ENCODE measurements at regions not wholly inside any gene's neighbourhood (a gene's known extent, or its start where the extent isn't known, plus 50 kb on each side); places are given as distances from the start of the nearest gene placed in this dataset.
"Not testable (repeated sequence)": the region's sequence is repeated elsewhere in the genome, so short reads cannot be mapped to it uniquely, and the experiment has no call there.

DNA sequence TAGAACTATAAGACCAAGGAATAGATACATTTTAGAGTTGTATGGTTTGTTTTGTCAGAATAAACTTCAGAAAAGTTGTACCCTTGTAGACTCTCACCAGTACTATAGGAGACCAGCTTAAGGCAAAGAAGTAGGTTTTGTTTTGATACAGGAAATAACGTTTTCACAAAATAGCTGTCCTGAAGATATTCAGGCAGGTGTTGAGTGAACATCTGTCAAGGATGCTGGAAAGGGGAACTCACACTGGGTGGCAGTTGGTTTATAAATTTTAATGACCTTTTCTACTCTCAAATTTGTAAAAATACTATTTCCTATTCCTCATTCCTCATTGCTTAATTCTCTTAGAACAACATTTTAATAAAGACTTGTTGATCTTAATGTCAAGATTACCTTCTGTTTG, 174.0 kb upstream of the MAN1A1 start:
- DNase-seq: no peak

DNA sequence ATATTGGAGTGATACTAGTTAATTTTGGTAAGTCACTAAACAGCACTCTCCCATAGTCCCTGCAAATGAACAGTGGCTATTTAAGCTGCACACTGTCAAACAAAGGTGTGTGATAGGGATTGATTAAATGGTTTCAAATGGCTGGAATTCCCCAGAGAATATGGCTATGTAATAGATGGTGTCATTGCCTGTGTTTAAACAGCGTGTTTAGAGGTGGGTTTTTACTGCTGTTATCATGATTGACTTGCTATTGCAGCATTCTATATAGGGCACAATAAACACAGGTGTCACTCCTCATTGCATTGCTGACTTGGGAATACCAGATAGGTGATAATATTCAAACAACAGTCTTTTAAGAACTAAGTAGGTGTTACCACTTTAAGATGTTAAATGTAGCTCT, 171.7 kb upstream of the MAN1A1 start:
- no peak for DNase-seq

DNA sequence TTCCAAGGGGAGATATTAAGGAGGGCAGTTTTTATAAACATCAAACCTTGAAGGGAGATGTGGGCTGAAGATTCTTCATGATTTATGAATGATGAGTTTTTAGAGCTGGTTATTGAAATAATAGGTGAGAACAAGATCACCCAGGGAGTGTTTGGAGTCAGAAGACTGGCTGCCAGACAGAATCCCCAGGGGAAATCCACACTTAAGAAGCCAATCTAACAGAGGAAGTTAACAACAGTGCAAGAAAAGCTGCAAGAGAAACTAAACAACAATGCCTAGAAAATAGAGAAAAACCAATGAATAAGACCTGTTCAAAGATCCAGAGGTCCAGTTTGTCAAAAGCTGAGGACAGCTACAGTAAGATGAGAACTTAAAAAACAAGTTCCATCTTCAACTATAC, 167.9 kb upstream of the MAN1A1 start:
- DNase-seq: no peak

DNA sequence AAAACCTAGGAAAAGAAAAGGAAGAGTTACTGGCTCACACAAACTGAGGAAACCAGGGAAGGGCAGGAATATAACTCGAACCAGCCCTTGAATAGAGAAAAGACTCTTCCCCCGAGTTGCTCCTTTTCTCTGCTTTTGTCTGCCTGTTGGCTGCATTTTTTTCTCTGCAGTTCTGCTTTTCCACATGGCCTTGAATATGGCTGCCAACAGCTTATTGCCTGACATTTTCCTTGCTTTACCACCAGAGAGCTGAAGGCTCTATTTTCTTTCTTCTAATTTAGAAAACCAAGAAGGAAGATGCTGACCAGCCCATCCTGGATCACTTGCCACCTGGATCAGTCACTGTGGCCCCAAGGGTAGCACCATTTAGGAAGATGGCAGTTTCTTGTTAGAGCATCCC, 164.8 kb upstream of the MAN1A1 start:
- DNase-seq: no peak

DNA sequence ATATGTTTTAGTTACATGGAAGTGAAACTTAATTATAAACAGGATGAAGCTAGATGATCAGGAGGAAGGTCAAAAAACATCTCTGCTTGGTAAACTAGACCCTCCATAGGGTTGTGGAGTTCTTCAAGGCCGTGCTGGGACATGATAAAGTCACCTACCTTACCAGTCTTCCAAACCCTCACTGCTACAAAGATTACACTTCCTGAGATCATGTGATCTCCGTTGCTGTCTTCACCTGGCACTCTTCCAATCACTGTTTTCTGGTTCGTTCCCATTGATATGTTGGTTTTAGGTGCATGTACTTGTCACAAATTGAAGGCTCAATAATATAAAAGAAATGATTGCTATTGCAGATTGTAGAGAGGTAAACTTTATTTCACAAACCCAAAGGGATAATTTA, 161.5 kb upstream of the MAN1A1 start:
- peak; percentile 15 for DNase-seq

DNA sequence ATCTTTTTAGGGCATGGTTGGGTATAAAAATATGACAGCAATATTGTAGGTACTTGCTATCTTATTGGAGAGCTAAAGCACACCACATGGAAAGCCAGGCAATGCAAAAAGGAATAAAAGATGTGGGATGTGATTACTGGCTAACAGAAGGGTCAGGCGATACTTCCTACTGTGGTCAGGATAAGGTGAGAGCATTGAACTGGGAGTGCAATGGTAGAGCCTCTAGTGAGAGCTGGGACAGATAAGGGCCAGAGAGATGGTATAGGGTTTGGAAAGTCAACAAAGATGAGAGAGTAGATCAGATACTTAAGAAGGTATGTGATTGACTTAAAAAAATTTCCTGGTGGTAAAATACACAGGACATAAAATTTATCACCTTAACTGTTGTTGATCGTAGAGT, 160.7 kb upstream of the MAN1A1 start:
- DNase-seq: no peak

DNA sequence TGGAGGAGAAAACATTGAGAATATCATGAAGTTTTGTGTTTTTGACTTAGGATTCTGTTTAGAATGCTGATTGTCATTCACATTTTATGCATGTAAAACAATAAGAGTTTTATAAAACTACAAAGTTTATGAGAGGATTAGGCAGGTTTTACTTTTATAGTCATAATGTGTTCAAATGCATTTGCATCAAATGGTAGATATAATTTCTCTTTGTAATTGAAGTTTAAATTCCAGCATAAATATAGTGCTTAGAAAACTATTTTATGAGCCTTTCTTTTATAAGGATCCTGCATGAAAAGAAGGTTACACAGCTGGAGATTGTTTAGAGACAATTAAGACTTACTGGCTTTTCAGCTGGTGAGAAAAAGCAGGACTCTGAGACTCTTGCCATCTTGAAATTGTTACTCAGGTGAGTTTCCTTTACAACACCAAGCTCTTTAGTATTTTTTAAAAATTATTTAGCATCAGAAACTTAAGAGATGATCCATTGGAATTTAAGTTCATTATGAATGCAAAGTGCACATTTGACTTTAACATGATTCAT, 157.1 kb upstream of the MAN1A1 start:
- DNase-seq: no peak

DNA sequence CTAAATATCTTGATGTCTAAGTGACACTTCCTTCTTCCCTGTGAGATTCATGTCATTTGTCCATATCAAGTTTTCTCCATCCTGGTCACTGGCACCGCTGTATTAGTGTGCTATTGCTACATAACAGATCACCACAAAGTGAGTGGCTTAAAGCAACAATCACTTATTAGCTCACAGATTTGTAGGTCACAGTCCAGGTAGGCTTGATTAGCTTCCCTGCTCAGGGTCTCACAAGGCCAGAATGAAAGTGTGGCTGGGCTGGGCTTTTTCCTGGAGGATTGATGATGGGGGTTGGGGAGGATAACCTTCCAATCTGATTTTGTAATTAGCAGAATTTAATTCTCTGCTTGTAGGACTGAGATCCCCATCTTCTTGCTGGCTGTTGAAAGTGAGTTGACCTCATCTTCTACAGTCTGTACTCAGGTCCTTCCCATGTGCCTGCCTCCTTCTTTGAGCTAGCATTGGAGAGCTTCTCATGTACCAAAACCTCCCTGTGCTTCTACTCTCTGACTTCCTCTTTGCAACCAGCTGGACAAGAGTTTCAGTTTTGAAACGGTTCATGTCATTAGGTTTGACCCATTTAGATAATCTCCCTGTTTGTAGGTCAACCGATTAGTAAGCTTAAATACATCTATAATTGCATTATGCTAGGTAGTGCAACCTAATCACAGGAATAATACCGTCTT, 152.4 kb upstream of the MAN1A1 start:
- DNase-seq: no peak

DNA sequence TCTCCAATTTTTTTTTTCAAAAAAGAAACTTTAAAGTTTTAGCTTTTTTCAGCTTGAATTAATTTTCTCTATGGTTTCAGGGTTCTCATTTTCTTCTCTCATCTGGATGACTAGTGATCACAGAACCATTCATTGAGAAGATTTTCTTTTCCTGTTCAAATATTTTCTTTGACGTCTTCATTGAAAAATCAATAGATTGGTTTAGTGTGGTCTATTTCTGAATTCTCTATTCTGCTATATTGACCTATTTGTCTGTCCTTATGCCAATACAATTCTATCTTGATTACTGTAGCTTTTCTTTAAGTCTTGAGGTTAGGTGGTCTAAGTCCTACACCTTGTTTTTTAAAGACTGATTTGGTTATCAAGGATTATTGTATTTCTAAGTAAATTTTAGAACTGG, 150.2 kb upstream of the MAN1A1 start:
- no peak for DNase-seq

DNA sequence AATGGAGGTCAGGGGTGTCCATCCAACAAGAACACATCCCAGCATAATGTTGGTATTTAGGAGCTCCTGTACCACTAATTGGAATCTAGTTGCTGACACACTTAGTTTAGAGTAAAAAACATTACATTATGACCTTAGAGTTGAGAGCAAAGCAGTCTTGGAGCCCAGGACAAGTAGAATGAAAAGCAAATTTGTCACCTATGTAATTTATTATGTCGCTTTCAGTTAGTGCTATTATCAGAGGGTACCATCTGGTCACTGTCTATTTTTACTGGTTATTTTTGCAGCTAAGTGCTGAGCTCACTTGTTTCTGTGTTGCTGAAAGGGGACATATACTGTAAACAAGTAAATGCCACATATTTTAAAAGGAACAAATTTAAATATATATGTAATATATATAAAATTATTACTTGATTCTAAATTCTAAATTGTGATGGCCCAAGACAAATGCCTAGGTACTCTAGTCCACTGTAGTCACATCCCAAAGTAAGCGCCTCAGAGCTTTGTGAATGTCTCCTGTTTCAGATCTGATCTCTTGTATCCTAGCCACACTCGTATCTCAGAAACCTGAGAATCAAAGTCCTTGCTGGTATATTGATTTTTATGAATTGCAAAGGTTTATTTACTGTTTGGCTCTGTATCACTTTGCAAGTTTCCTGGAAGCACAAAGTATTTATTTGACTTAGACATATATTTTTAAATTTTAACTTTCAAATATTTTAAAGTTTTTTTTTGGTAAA, 148.6 kb upstream of the MAN1A1 start:
- DNase-seq: peak; percentile 12

DNA sequence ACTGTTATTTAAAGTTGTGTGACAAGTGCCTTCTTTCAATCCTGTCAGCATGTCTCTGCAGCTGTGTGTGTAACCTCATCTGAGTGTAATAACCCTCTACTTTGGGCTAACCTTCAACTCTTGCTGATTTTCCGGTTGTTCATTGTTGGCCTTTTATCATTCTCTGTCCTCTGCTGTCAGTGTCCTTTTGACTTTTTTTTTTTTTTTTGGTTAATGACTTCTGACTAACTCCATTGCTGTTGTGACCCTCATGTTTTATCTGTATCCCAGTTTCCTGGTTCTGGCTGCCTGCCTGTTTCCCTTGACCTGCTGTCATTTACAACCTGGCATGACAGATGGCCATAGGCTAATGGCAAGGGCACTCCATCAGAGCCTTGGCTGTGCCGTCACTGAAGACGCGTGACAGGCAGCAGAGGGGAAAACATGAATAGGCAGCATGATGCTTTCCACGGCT, 145.7 kb upstream of the MAN1A1 start:
- DNase-seq: no peak

DNA sequence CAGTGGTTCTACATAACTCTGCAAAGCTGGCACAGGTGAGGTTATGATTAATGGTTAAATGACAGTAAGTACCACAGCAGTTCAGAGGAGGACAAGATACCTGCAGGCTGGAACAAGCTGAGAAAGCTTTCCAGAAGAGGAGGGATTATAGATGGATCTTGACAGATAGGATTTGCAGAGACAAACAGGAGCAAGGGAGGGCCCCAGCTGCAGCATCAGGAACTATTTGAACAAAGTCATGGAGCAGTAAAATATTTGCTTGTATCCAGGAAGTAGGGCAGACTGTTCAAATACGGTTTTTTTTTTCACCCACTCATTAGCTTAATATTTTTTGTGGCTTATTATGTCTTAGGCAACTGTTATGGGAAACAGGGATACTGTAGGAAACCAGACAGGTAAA, 144.4 kb upstream of the MAN1A1 start:
- no peak for DNase-seq

DNA sequence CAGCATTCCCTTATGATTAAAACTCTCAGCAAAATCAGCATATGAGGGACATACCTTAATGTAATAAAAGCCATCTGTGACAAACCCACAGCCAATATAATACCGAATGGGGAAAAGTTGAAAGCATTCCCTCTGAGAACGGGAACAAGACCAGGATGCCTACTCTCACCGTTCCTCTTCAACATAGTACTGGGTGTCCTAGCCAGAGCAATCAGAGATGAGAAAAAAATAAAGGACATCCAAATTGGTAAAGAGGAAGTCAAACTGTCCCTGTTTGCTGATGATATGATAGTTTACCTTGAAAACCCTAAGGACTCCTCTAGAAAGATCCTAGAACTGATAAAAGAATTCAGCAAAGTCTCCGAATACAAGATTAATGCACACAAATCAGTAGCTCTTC, 141.6 kb upstream of the MAN1A1 start:
- not testable (repeated sequence) for DNase-seq

DNA sequence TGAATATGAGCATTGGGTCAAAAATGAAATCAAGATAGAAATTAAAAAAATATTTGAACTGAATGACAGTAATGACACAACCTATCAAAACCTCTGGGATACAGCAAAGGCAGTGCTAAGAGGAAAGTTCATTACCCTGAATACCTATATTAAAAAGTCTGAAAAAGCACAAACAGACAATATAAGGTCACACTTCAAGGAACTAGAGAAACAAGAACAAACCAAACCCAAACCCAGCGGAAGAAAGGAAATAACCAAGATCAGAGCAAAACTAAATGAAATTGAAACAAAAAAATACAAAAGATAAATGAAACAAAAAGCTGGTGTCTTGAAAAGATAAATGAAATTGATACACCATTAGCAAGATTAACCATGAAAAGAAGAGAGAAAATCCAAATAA, 140.5 kb upstream of the MAN1A1 start:
- not testable (repeated sequence) for DNase-seq

DNA sequence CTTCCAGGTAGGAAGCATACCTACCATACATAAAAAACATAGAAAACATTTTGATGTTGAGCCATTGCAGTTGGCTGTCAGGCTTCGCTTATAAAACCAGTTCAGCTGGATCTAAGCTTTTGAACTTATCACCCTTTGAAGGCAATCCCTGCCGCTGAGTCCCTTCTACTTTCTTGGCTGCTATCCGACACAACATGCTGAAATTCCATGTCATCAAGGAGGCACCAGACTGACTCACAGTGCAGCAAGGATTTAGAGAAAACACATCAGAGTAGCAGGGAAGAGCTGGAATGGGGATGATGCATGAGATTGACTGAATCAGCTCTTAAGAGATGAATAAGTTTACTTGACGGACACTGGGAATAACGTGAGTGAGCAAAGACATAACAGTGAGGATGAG, 135.0 kb upstream of the MAN1A1 start:
- no peak for DNase-seq

DNA sequence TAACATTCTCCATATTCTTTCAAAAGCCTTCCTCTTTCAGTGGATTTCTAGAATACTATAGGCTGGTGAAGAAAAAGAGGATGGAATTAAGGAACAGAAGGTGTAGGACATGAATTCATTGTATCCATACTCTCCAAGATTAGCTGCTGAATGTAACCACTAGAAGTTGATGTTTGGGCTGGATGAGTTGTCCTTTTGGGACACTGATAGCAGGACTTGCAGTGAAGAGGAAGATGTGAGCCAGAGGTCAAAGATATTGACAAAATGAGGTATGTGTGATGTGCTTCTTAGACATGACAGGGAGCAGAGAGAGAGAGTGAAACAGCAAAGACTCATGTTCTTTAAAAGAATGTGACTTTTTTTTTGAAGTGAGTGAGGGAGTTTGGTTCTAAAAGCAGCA, 134.3 kb upstream of the MAN1A1 start:
- no peak for DNase-seq

DNA sequence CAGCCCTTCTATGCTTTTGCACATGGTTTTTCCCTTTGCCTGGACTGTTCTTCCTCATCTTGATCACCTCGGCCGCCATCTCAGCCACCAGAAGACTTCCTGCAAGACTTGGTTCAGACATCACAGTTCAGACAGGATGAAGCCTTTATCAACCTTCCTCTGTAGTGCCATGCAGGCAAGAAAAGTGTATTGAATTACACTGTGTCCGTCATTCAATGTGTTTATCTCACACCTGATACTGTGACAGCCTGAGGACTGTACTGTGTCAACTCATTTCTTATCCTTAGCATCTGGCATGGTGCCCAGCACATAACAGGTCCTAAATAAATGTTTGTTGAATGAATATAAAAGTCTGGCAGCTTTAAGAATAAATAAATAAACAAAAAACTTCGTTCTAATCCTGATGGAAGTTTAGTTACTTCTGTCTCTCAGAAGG, 133.3 kb upstream of the MAN1A1 start:
- DNase-seq: peak; percentile 94

DNA sequence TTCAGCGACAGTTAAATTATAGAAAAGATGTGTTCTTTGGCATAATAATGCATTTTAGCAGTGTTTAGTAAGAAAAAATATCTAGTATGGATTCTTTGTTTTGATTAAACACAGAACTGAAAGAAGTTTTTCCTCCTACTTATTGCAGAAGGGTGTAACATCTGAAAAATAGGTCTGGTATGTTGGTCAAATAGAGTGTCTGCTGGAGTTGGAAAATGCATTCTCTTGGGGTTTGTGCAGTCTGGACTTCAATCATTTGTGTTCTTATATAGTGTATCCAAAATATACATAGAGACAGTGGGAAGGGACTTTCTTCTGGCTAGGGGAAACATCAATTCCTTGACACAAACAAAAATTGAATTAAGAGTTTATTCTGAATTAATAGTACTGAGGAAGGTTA, 132.4 kb upstream of the MAN1A1 start:
- DNase-seq: no peak

DNA sequence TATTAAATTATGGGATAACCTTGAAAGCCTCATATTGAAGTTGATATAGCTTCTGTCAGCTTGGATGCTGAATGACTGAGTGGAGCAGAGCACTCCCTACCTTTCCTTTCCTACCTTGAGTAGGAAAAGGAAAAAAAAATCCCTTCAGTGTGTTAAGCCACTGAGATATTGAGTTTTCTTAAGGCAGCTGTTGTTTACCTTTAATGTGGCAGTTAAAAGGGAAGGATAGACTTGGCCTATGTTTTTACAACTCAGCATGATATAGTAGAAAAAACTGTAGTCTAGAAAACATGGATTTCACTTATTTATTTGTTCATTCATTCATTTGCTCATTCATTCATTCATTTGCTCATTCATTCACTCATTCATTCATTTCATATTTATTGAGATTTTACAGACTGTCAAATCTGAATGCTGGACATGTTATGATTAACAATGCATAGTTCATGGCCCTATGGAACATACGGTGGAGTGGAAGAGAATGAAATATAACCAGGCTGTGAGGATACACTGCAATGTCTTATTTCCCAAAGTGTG, 131.5 kb upstream of the MAN1A1 start:
- no peak for DNase-seq

DNA sequence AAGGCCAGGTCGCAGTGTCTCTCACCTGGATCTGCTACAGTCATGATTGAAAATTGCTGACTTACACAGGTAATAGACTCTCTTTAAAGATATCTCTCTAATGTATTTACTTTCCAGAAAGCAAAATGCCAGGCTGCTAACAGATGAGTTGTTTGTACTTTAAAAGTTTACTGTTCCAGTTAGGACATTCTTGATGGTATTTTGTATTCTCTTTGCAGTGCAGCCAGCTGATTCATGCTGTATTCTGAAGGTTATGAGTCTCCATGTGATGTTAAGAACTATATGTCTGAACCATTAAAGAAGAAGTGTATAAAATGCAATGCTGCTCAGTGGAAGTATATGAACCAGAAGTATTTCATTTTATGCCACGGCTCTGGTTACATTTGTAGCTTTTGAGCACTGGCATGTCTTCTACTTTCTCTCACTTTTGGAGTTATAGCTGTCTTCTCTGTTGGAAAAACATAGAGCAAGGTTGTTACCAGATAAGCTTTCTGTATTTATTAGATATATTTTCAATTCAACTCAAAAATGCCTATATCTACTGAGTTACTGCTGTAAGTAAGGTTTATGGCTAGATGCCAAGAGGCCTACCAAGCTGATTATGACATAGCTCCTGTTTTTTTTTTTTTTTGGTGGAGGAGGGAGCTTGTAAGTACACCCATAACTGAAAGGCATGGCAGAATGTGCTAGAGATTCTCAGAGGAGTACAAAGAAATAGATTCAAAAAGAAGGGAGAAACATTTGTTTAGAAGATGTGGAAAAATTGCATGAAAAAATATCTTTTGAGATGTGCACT, 130.5 kb upstream of the MAN1A1 start:
- peak; percentile 93 for DNase-seq

DNA sequence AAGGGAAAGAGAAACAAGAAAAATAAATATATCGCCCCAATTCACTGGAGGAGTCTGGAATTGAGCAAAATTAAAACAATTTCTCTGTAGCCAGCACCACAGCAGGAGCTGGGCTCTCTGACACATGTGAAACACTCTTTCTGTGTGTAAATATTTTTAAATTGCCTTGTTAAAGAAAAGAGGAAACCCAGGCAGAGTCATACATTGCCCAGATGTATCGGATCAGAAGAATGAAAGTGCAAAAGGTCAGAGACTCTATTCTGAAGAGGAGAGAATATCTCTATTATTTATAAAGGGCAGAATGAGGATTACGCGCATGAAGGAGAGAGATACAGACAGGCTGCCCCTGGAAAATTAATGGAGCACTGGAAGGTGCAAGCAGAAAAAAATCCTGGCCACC, 127.0 kb upstream of the MAN1A1 start:
- DNase-seq: no peak

DNA sequence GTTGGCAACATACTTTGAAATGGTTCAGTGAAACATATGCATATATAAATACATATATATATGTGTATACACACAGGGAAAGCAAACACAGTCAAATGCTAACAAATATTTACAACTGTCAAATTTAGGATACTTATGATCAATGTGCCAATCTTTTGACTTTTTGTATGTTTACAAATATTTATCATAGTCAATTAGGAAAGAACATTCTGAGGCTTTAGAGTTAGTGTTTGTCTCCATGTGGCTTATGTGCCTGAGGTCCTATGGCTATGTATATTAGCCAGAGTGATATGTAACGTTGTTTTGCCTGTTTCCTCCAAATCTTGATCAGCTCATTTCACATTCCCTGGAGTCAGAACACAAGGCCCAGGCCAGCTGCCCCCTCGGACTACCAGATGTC, 126.5 kb upstream of the MAN1A1 start:
- no peak for DNase-seq

DNA sequence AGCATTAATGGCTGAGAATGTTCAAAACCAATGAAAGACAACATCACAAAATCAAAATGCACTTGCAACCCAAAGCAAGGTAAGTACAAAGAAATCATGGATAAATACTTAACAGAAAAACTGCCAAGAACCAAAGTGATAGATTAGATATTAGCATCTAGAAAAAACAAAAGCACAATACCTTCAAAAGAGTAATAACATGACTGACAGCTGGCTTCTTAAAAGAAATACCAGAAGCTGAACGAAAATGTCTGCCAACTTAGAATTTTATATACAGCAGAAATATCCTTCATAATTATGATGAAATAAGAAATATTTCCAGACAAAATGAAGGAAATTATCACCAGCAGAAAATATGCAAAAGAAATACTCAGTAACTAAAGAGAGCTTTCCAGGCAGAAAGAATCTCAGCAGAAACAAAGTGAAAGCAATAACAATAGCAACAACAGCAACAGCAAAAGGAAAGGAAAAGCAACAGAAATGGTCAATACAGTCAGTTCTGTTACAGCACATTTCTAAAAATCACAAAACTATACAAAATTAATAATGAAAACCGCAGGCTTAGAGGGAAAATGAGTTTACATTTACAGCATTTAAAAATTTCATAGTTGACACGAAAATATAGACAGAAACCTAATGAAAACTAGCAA, 121.5 kb upstream of the MAN1A1 start:
- DNase-seq: no peak

All from hematopoietic multipotent progenitor cell treated with erythropoietin and hydrocortisone succinate and interleukin-3 and kit ligand, for 8 days (in vitro differentiated cells).